ENCODE measurements at regions not wholly inside any gene's neighbourhood (a gene's known extent, or its start where the extent isn't known, plus 50 kb on each side); places are given as distances from the start of the nearest gene placed in this dataset.
"Not testable (repeated sequence)": the region's sequence is repeated elsewhere in the genome, so short reads cannot be mapped to it uniquely, and the experiment has no call there.

- H3K27ac Mint-ChIP-seq (ENCODE audit: unreplicated experiment) = no peak overlapping the region
- H3K36me3 Mint-ChIP-seq (ENCODE audit: low read depth, unreplicated experiment) = no peaks in the 10 kb centered on the region
- H3K4me3 Mint-ChIP-seq (ENCODE audit: unreplicated experiment) = no peak overlapping the region
- peaks cover 15% of the 10 kb centered on the region for H3K9me3 Mint-ChIP-seq (ENCODE audit: unreplicated experiment)
- DNase-seq (ENCODE audit: low spot score) = no peak
- no peaks in the 10 kb centered on the region for H3K4me1 Mint-ChIP-seq (ENCODE audit: unreplicated experiment)
- TF ChIP-seq CTCF (IDR thresholded peaks at IDR 0.05; ENCODE audit: unreplicated experiment) = no peak
- peaks cover 5% of the 10 kb centered on the region for H3K27me3 Mint-ChIP-seq (ENCODE audit: unreplicated experiment)
Observed at GRCh38 chr10:38209332-38209731, 115.2 kb downstream of the ZNF37A start.

DNA sequence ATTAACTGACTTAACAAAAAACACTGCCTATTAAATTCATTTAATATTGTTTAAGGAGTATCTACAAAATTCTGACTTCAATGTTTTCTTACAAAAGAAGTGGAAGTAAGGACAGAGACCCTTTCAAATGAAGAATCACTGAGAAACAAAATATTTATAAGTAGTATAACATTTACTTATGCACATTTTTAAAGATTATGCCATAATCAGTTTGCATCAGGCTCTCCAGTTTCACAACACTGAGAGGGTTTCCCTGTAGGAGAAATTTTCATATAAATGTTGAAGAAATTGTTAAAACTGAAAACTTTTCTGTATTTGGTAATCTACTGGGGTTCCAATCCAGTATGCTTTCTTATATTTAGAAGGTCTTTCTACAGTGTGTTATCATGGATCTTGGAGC, 115.6 kb downstream of the ZNF37A start:
- not testable (repeated sequence) for H3K36me3 Mint-ChIP-seq (ENCODE audit: low read depth, unreplicated experiment); H3K4me3 Mint-ChIP-seq (ENCODE audit: unreplicated experiment); H3K27ac Mint-ChIP-seq (ENCODE audit: unreplicated experiment); H3K27me3 Mint-ChIP-seq (ENCODE audit: unreplicated experiment); DNase-seq (ENCODE audit: low spot score); H3K4me1 Mint-ChIP-seq (ENCODE audit: unreplicated experiment)
- H3K9me3 Mint-ChIP-seq (ENCODE audit: unreplicated experiment) = peaks cover 14% of the 10 kb centered on the region

- no peaks in the 10 kb centered on the region for H3K9me3 Mint-ChIP-seq (ENCODE audit: unreplicated experiment)
- no peaks in the 10 kb centered on the region for H3K4me1 Mint-ChIP-seq (ENCODE audit: unreplicated experiment)
- DNase-seq (ENCODE audit: low spot score) = no peak
- H3K27me3 Mint-ChIP-seq (ENCODE audit: unreplicated experiment) = peaks cover 3% of the 10 kb centered on the region
- H3K27ac Mint-ChIP-seq (ENCODE audit: unreplicated experiment) = no peak overlapping the region
- H3K36me3 Mint-ChIP-seq (ENCODE audit: low read depth, unreplicated experiment) = no peaks in the 10 kb centered on the region
- no peak overlapping the region for H3K4me3 Mint-ChIP-seq (ENCODE audit: unreplicated experiment)
- TF ChIP-seq CTCF (IDR thresholded peaks at IDR 0.05; ENCODE audit: unreplicated experiment) = no peak
Observed at GRCh38 chr10:38212460-38212859, 118.3 kb downstream of the ZNF37A start.

GRCh38 chr10:38226385-38226784, 132.2 kb downstream of the ZNF37A start:
- H3K27me3 Mint-ChIP-seq (ENCODE audit: unreplicated experiment) = peaks cover 6% of the 10 kb centered on the region

DNA sequence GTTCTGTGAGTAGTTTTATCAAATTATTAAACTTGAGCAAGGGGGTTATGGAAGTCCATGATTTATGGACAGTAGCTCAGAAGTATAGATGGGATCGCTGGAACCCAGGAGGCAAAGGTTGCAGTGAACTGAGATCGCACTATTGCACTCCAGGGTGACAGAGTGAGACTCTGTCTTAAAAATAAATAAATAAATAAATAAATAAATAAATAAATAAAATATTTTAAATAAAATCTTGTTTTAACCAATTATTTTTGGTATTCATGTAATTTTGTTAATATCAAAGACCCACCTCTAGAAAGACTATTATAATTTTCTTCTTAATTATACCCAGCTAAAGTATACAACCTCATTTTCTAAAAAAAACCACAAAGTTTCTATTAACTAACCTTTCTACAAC, 134.3 kb downstream of the ZNF37A start:
- Mint-ChIP-seq H3K27me3 (ENCODE audit: unreplicated experiment) (peaks cover 6% of the 10 kb centered on the region), H3K4me1 (ENCODE audit: unreplicated experiment) (no peaks in the 10 kb centered on the region), H3K4me3 (ENCODE audit: unreplicated experiment) (no peak overlapping the region), H3K9me3 (ENCODE audit: unreplicated experiment) (peaks cover 12% of the 10 kb centered on the region), H3K27ac (ENCODE audit: unreplicated experiment) (no peak overlapping the region), H3K36me3 (ENCODE audit: low read depth, unreplicated experiment) (no peaks in the 10 kb centered on the region)
- TF ChIP-seq CTCF (IDR thresholded peaks at IDR 0.05; ENCODE audit: unreplicated experiment) = no peak
- DNase-seq (ENCODE audit: low spot score) = no peak

More at GRCh38 chr10:38226385-38226784, 132.2 kb downstream of the ZNF37A start:
- no peak overlapping the region for H3K4me3 Mint-ChIP-seq (ENCODE audit: unreplicated experiment)
- H3K36me3 Mint-ChIP-seq (ENCODE audit: low read depth, unreplicated experiment) = no peaks in the 10 kb centered on the region
- H3K4me1 Mint-ChIP-seq (ENCODE audit: unreplicated experiment) = no peaks in the 10 kb centered on the region
- no peak for DNase-seq (ENCODE audit: low spot score)
- no peak for TF ChIP-seq CTCF (IDR thresholded peaks at IDR 0.05; ENCODE audit: unreplicated experiment)
- peaks cover 26% of the 10 kb centered on the region for H3K9me3 Mint-ChIP-seq (ENCODE audit: unreplicated experiment)
- no peak overlapping the region for H3K27ac Mint-ChIP-seq (ENCODE audit: unreplicated experiment)

DNA sequence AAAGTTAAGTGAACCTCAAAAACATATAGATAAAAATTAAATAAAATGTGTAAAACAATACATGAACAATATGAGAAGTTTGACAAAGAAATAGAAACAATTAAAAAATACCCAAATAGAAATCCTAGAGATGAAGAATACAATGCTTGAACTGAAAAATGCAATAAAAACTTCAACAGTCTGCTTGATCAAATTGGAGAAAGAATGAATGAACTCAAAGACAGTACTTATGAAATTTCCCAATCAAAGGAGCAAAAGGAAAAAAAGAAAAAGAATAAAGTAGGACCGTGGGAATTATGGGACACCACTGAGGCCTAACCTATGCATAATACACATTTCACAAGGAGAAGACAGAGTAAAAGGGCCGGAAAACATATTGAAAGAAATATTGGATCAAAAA, 144.3 kb downstream of the ZNF37A start:
- H3K27me3 Mint-ChIP-seq (ENCODE audit: unreplicated experiment); H3K36me3 Mint-ChIP-seq (ENCODE audit: low read depth, unreplicated experiment); DNase-seq (ENCODE audit: low spot score); H3K4me3 Mint-ChIP-seq (ENCODE audit: unreplicated experiment); H3K27ac Mint-ChIP-seq (ENCODE audit: unreplicated experiment); H3K4me1 Mint-ChIP-seq (ENCODE audit: unreplicated experiment): not testable (repeated sequence)
- peaks cover 16% of the 10 kb centered on the region for H3K9me3 Mint-ChIP-seq (ENCODE audit: unreplicated experiment)

GRCh38 chr10:38242061-38242649, 148.0 kb downstream of the ZNF37A start:
- not testable (repeated sequence) for DNase-seq (ENCODE audit: low spot score); H3K27me3 Mint-ChIP-seq (ENCODE audit: unreplicated experiment); H3K4me1 Mint-ChIP-seq (ENCODE audit: unreplicated experiment); H3K4me3 Mint-ChIP-seq (ENCODE audit: unreplicated experiment); H3K27ac Mint-ChIP-seq (ENCODE audit: unreplicated experiment); H3K36me3 Mint-ChIP-seq (ENCODE audit: low read depth, unreplicated experiment)
- H3K9me3 Mint-ChIP-seq (ENCODE audit: unreplicated experiment) = peaks cover 15% of the 10 kb centered on the region

GRCh38 chr10:38248113-38248512, 154.0 kb downstream of the ZNF37A start:
- H3K36me3 Mint-ChIP-seq (ENCODE audit: low read depth, unreplicated experiment); DNase-seq (ENCODE audit: low spot score); H3K4me1 Mint-ChIP-seq (ENCODE audit: unreplicated experiment); H3K27me3 Mint-ChIP-seq (ENCODE audit: unreplicated experiment); H3K4me3 Mint-ChIP-seq (ENCODE audit: unreplicated experiment); H3K27ac Mint-ChIP-seq (ENCODE audit: unreplicated experiment): not testable (repeated sequence)
- H3K9me3 Mint-ChIP-seq (ENCODE audit: unreplicated experiment) = peaks cover 15% of the 10 kb centered on the region

GRCh38 chr10:38252551-38252950, 158.4 kb downstream of the ZNF37A start:
- not testable (repeated sequence) for DNase-seq (ENCODE audit: low spot score); H3K27me3 Mint-ChIP-seq (ENCODE audit: unreplicated experiment); H3K36me3 Mint-ChIP-seq (ENCODE audit: low read depth, unreplicated experiment); H3K4me3 Mint-ChIP-seq (ENCODE audit: unreplicated experiment); H3K27ac Mint-ChIP-seq (ENCODE audit: unreplicated experiment); H3K4me1 Mint-ChIP-seq (ENCODE audit: unreplicated experiment)
- peaks cover 17% of the 10 kb centered on the region for H3K9me3 Mint-ChIP-seq (ENCODE audit: unreplicated experiment)

All from endothelial cell (in vitro differentiated cells).